GM13976 (cell line): ENCODE measurements at regions not wholly inside any gene's neighbourhood (a gene's known extent, or its start where the extent isn't known, plus 50 kb on each side); places are given as distances from the start of the nearest gene placed in this dataset.

Source experiments
- DNase-seq: peaks from one replicate; pipeline ENCODE4 v3.0.0; 2012; ENCODE audit warnings: low spot score
- CTCF ChIP-seq: IDR thresholded peaks from 2 replicates; pipeline ENCODE4 v1.5.1; 2012; ENCODE audit warnings: borderline replicate concordance, mild to moderate bottlenecking; ENCODE audit not compliant: insufficient read depth; ENCODE audit errors: extremely low read depth, missing control alignments, control extremely low read depth
- in situ Hi-C: fragments of 300-500 bp; cut with MboI; formaldehyde crosslinking; loops from one replicate; pipeline ENCODE4 v1.12.0; 2022; ENCODE audit warnings: low sequenced_read_pairs, mixed read lengths, inconsistent platforms; ENCODE audit not compliant: unreplicated experiment

- TF ChIP-seq CTCF, result no peak
- DNase-seq, result no peak
- in situ Hi-C loops, result no loop called here
Measured at GRCh38 chr2:156689939-156690338, 253.8 kb downstream of the GPD2 start.

- no peak for TF ChIP-seq CTCF
- in situ Hi-C loops, result no loop called here
- DNase-seq, result no peak
Measured at GRCh38 chr2:156691014-156691413, 254.8 kb downstream of the GPD2 start.

- no peak for DNase-seq
- in situ Hi-C loops, result no loop called here
- no peak for TF ChIP-seq CTCF
Measured at GRCh38 chr2:156695020-156695419, 258.8 kb downstream of the GPD2 start.

GRCh38 chr2:156695595-156695994 lies 259.4 kb downstream of the GPD2 start:
- in situ Hi-C loops, result no loop called here
- no peak for TF ChIP-seq CTCF
- no peak for DNase-seq

GRCh38 chr2:156697906-156698305 lies 261.7 kb downstream of the GPD2 start:
- no peak for DNase-seq
- no peak for TF ChIP-seq CTCF
- in situ Hi-C loops, result no loop called here

GRCh38 chr2:156700681-156701080 lies 264.5 kb downstream of the GPD2 start:
- TF ChIP-seq CTCF, result no peak
- in situ Hi-C loops, result no loop called here
- DNase-seq, result no peak

GRCh38 chr2:156702541-156702940 lies 266.4 kb downstream of the GPD2 start:
- no peak for TF ChIP-seq CTCF
- no peak for DNase-seq
- in situ Hi-C loops, result no loop called here
